CD4-positive, alpha-beta T cell treated with Interleukin-4 for 1 hour (primary cell): ENCODE measurements at regions not wholly inside any gene's neighbourhood (a gene's known extent, or its start where the extent isn't known, plus 50 kb on each side); places are given as distances from the start of the nearest gene placed in this dataset.
"Not testable (repeated sequence)": the region's sequence is repeated elsewhere in the genome, so short reads cannot be mapped to it uniquely, and the experiment has no call there.

Source experiments
- DNase-seq, 2 donors: peaks; one replicate each; pipeline ENCODE4 v3.0.0-alpha.2; 2020 to 2022

DNA sequence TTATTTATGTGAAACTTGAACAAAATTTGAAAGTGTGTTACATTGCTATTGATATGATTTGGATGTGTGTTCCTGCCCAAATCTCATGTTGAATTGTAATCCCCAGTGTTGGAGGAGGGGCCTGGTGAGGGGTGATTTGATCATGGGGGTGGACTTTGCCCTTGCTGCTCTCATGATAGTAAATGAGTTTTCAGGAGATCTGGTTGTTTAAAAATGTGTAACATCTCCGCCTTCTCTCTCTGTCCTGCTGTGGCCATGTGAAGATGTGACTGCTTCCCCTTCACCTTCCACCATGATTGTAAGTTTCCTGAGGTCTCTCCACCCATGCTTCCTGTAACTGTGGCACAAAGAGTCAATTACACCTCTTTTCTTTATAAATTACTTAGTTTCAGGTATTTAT lies 1731.0 kb downstream of the SLITRK5 start:
- no peak for DNase-seq

- DNase-seq = not testable (repeated sequence)
These were observed 1734.9 kb downstream of the SLITRK5 start for GRCh38 chr13:89406096-89406495.

DNA sequence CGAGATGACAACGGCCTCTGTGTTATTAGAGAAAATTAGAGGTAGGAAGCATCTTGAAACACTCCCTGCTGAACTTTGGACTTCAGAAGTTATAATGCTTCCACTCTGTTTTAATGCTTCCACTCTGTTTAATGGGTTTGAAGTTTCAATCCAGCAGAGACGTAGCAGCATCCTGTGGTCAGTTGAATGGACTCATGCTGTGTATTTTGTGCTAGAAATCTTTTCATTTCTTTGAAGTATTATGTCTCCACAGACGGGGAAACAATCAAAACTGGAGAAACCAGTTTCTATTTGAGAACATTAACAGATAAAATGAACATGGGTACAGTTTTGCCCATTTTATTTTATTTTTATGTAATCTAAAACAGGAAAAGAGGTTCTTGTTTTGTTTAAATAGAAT lies 1736.2 kb downstream of the SLITRK5 start:
- no peak for DNase-seq

GRCh38 chr13:89432997-89433396 lies 1761.8 kb downstream of the SLITRK5 start:
- no peak for DNase-seq

GRCh38 chr13:89434624-89435023 lies 1763.5 kb downstream of the SLITRK5 start:
- DNase-seq = not testable (repeated sequence)

GRCh38 chr13:89454681-89455080 lies 1783.5 kb downstream of the SLITRK5 start:
- no peak for DNase-seq

DNA sequence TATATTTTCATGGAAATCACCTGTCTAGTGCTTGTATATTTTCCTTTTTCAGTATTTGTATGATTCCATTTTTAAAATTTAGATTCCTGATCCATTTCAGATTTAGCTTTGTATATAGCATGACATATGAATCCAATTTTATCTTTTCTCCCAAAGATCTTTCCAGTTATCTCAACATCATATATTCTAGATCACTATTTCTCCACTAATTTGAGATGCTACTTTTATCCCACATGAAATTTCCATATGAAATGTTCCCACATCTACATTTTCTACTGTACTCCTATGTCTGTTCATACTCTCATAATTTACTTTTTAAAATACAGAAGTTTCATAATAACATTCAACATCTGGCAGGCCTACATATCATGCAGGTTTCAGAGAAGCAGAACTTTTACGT lies 1784.1 kb downstream of the SLITRK5 start:
- DNase-seq = no peak

DNA sequence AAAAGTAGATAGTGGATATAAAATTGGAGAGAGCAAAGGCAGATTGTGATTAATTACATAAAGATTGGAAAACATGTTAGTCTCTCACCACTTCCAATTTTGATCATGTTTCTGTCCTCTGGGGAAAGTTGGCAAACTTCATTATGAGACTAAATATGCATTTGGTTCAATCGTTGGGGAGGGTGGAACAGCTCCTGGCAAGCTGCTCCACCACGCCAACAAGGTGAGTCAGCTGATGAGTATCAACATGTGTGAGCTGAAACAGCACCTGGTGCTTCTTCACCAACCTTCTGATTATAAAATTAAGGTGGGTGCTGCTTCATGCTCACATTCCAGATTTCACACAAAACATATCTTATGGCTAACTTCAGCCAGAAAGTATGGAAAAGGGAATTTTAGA lies 1784.6 kb downstream of the SLITRK5 start:
- DNase-seq = no peak

GRCh38 chr13:89457977-89458376 lies 1786.8 kb downstream of the SLITRK5 start:
- DNase-seq = no peak

- DNase-seq = no peak
These were observed 1787.3 kb downstream of the SLITRK5 start for GRCh38 chr13:89458456-89458855.

- not testable (repeated sequence) for DNase-seq
These were observed 1789.7 kb downstream of the SLITRK5 start for GRCh38 chr13:89460895-89461294.

DNA sequence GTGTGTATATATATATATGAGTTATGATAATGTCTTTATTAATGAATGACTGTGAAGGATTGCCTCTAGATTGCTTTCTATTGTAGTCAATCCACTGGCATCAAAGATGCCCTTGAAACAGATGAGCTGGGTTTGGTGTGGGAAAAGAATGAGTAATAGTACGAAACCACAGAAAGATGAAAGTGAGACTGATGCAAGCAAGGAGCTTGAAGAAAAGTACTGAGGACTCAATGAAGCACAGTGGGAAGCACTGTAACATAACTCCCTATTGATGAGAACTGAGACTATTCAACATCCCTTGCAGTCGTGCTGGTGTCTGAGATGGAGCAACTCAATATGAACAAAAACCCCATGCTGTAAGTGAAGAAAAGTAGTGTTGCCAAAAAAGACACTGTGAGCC lies 1794.2 kb downstream of the SLITRK5 start:
- no peak for DNase-seq

GRCh38 chr13:89468081-89468480 lies 1796.9 kb downstream of the SLITRK5 start:
- DNase-seq = no peak

DNA sequence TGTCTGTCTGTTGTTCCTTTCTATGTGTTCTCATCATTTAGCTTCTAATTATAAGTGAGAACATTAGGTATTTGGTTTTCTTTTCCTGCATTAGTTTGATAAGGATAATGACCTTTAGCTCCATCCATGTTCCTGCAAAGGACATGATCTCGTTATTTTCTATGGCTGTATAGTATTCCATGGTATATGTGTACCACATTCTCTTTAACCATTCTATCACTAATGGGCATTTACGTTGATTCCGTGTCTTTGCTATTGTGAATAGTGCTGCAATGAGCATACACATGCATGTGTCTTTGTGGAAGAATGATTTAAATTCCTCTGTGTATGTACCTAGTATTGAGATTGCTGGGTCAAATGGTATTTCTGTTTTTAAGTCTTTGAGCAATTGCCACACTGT lies 1799.7 kb downstream of the SLITRK5 start:
- no peak for DNase-seq

- DNase-seq = no peak
These were observed 1803.3 kb downstream of the SLITRK5 start for GRCh38 chr13:89474432-89474831.

- no peak for DNase-seq
These were observed 1814.9 kb downstream of the SLITRK5 start for GRCh38 chr13:89486065-89486464.

- no peak for DNase-seq
These were observed 1815.5 kb downstream of the SLITRK5 start for GRCh38 chr13:89486709-89487108.

DNA sequence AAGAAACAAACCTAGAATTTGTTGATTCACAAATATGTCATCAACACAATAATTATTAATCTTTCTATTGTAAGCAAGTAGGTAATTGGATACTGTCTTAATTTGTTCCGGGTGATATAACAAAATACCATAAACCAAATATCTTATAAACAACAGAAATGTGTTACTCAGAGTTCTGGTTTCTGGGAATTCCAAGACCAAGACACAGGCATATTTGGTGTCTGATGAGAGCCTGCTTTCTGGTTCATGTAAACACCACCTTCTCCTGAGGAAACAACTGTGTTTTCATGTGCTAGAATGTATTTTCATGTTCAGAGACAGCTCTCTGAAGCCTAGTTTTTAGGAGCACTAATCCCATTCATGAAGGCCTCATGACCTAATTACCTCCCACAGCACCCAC lies 1819.5 kb downstream of the SLITRK5 start:
- no peak for DNase-seq

- no peak for DNase-seq
These were observed 1825.3 kb downstream of the SLITRK5 start for GRCh38 chr13:89496478-89496877.

DNA sequence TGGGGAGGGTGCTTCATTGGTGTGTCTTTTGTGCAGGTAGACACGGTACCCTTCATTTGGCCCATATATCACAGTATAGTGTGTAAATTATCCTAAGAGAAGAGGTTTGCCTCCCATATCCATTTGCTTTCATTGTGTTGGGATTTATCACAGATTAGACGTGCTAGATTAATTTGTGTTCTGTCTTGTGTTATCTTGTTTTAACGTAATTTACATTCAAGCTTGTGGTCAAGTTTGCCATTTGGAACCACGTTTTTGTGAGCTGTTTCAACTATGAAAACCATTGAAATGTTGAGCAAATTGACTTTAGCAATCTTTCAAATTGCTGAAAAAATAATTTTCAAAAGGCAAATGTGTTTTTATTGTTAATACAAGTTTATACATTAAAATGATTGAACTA lies 1826.5 kb downstream of the SLITRK5 start:
- DNase-seq = no peak

DNA sequence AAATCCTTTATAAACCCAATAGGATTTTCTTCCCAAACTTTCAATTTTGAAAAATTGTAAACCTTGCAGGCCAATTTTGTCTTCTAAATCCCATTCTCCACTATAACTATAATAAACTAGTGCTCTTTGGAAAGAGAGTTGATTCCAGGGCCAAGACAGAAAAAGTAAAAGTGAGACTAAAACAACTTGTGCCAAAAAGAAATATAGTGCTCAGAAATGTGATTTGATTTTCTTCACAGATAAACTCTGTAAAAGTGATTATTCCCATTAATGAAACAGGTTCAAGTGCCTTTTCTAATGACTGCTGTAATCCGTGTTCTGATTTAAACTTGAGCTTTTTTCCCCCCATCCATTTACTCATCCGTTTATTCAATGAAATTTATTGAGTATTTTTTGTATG lies 1831.1 kb downstream of the SLITRK5 start:
- no peak for DNase-seq

DNA sequence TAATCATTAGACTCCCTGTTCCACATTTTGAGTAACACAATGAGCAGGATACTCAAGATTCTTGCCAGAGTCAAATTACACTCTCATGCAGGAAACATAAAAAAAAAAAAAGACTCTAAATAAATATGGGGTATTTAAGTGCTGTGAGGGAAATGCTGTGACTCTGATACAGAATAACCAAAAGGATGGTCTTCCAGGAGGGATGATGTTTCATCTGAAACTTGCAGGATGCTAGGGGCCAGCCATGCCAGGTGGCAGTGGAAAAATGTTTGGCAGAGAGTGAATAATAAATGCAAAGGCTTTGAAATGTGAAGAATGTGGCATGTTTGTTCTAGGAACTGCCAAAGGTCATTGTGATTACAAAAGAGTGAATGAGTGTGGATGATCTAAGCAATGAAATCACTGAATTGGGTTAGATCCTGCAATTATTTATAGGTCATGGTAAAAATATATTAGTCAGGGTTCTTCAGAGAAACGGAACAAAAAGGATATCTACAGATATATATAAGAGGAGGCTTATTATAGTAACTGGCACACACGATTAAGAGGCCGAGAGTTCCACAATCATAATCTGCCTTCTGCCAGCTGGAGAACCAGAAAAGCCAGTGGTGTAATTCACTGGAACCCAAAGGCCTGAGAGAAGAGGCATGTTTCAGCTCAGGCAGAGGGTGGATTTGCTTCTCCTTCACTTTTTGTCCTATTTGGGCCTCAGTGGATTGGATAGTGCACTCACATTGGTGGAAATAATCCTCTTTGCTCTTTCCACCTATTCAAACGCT lies 1832.8 kb upstream of the MIR17HG start:
- no peak for DNase-seq

- no peak for DNase-seq
These were observed 1831.5 kb upstream of the MIR17HG start for GRCh38 chr13:89515948-89516347.

DNA sequence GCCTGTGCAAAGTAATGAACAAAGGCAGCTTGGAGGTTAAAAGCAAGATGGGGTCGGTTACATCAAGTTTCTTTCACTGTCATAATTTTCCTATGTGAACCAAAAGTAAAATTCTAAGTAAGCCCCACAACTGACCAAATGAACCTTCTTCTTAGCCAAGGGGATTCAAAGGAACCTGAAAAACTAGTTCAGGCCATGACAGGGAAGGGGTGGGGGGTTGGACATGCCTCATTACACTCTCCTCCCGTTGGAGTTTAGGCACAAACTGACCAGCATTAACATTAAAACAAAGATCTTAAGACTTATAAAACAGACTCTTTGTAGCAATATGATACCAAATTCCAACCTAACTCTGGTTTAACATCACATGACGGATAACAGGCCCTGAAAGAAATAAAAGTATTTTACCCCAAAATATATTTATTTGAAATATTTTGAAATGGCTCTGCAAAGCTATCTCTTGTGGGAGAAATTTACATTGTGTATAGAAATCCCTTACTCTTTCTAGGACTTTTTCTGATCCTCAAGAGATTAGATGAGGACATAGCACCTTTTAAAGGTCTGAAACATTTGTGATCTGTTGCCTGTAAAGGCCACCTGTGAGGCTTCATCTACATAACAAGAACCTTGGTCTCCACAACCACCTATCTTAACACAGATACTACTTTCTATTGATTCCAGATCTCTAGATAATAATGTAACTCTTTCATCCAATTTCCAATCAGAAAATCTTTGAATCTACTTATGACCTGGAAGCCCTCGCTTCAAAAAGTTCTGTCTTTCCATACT lies 1829.0 kb upstream of the MIR17HG start:
- no peak for DNase-seq
